HepG2 (cell line): ENCODE measurements at regions not wholly inside any gene's neighbourhood (a gene's known extent, or its start where the extent isn't known, plus 50 kb on each side); places are given as distances from the start of the nearest gene placed in this dataset.

Experiments used
- ATAC-seq: fragments of 200-7000 bp; cut with Tn5 transposase; 3 replicates; pipeline ENCODE4 v1.9.1; 2020; ENCODE audit warnings: mild to moderate bottlenecking, moderate library complexity
- BruUV-seq: library from RNA; stranded (reverse); fragments of 400-500 nt; replicated peaks from 2 replicates; lab custom pipeline; 2021; lab: Mats Ljungman, UMichigan
- CTCF ChIA-PET: fragments of 300-600 bp; formaldehyde crosslinking; extraction: SDS; loops from one replicate; lab custom pipeline; 2021; ENCODE audit warnings: low total read pairs, inconsistent platforms, low intra/inter-chr PET ratio; lab: Yijun Ruan, JAX
- POLR2A ChIA-PET: fragments of 350-600 bp; sonication (Branson Sonifier 250); formaldehyde crosslinking; loops from one replicate; lab custom pipeline; 2020; ENCODE audit warnings: antibody characterized with exemption, inconsistent platforms; lab: Yijun Ruan, JAX
- DNase-seq: peaks from one replicate; pipeline ENCODE4 v3.0.0-alpha.2; 2015; ENCODE audit warnings: low spot score
- FAIRE-seq: peaks from 3 replicates; lab custom pipeline; 2011; peaks lifted over from hg19 to GRCh38; lab: Jason Lieb, UNC
- H2AFZ ChIP-seq: one replicate; pipeline ENCODE4 v1.6.1; 2011; ENCODE audit warnings: low read length, inconsistent platforms
- H3K27ac ChIP-seq: fragments of 300-600 bp; 3 replicates; pipeline ENCODE4 v1.8.0; 2011; ENCODE audit warnings: mixed run types, mild to moderate bottlenecking, mixed read lengths, low read length, inconsistent platforms; ENCODE audit not compliant: insufficient read depth; ENCODE audit errors: extremely low read length
- H3K27me3 ChIP-seq, 2 experiments: fragments of 200-600 bp in 1 of 2; 2 replicates in 1 of 2; 3 replicates in 1 of 2; pipeline versions ENCODE4 v1.6.0 to v1.8.0; 2011; ENCODE audit warnings: low read length in 2 of 2, mild to moderate bottlenecking in 2 of 2, moderate library complexity in 2 of 2, inconsistent platforms in 1 of 2; ENCODE audit not compliant: insufficient read depth in 2 of 2, control insufficient read depth in 1 of 2
- H3K36me3 ChIP-seq, 2 experiments: fragments of 200-600 bp in 1 of 2; replicated peaks in 1 of 2; 2 replicates in 1 of 2; 3 replicates in 1 of 2; pipeline versions ENCODE4 v1.5.1 to v1.8.0; 2011; ENCODE audit warnings: low read length in 2 of 2, inconsistent platforms in 1 of 2; ENCODE audit not compliant: insufficient read depth in 2 of 2, control insufficient read depth in 1 of 2
- H3K4me1 ChIP-seq: 2 replicates; pipeline ENCODE4 v1.5.1; 2012; ENCODE audit warnings: low read length, inconsistent platforms; ENCODE audit not compliant: insufficient read depth
- H3K4me2 ChIP-seq: 2 replicates; pipeline ENCODE4 v1.6.0; 2011; ENCODE audit warnings: low read depth, low read length, inconsistent platforms
- H3K4me3 ChIP-seq, 3 experiments: fragments of 200-600 bp in 1 of 3; sonication (generic), shearing (Covaris generic) in 1 of 3; replicated peaks in 1 of 3; 2 replicates each; pipeline ENCODE4 v1.5.1; 2011 to 2016; ENCODE audit warnings: low read length in 3 of 3, inconsistent platforms in 2 of 3, low read depth in 2 of 3, mild to moderate bottlenecking in 2 of 3, control low read depth in 1 of 3, mixed read lengths in 1 of 3; ENCODE audit not compliant: insufficient read depth in 1 of 3
- H3K79me2 ChIP-seq: one replicate; pipeline ENCODE4 v1.6.1; 2011; ENCODE audit warnings: low read length, inconsistent platforms; ENCODE audit not compliant: insufficient read depth
- H3K9ac ChIP-seq: 2 replicates; pipeline ENCODE4 v1.6.0; 2011; ENCODE audit warnings: mild to moderate bottlenecking, low read depth, low read length, inconsistent platforms; ENCODE audit not compliant: insufficient read depth
- H3K9me3 ChIP-seq: 2 replicates; pipeline ENCODE4 v1.5.1; 2012; ENCODE audit warnings: mild to moderate bottlenecking, low read length
- H4K20me1 ChIP-seq: 2 replicates; pipeline ENCODE4 v1.6.0; 2011; ENCODE audit warnings: inconsistent platforms, mild to moderate bottlenecking, low read length, moderate library complexity; ENCODE audit not compliant: insufficient read depth
- ATF5 ChIP-seq: sonication (generic); formaldehyde crosslinking; IDR thresholded peaks from 2 replicates; pipeline ENCODE4 v1.4.0; 2020; ENCODE audit warnings: mild to moderate bottlenecking, low read depth, missing genetic modification reagents
- HHEX ChIP-seq: IDR thresholded peaks from 2 replicates; pipeline ENCODE4 v1.6.1; 2016; ENCODE audit warnings: control low read depth
- JUND ChIP-seq: sonication (generic); formaldehyde crosslinking; IDR thresholded peaks from 2 replicates; pipeline ENCODE4 v1.8.0; 2022; ENCODE audit warnings: mild to moderate bottlenecking, missing genetic modification reagents
- MTA1 ChIP-seq: sonication (generic); formaldehyde crosslinking; IDR thresholded peaks from 2 replicates; pipeline ENCODE4 v1.4.0; 2020; ENCODE audit warnings: missing genetic modification reagents, mild to moderate bottlenecking, borderline replicate concordance
- MTERF4 ChIP-seq: sonication (generic); formaldehyde crosslinking; IDR thresholded peaks from 2 replicates; pipeline ENCODE4 v1.8.0; 2023; ENCODE audit warnings: mild to moderate bottlenecking, missing genetic modification reagents
- PCBP1 ChIP-seq: fragments of 200-400 bp; formaldehyde crosslinking; IDR thresholded peaks from 2 replicates; pipeline ENCODE4 v1.6.1; 2017; ENCODE audit warnings: mild to moderate bottlenecking, low read depth, low read length, borderline replicate concordance
- POLR2A ChIP-seq, 2 experiments: IDR thresholded peaks; 2 replicates each; pipeline ENCODE4 v1.6.1; 2011; ENCODE audit warnings: low read depth in 2 of 2, low read length in 2 of 2, mild to moderate bottlenecking in 1 of 2, moderate library complexity in 1 of 2; ENCODE audit not compliant: insufficient read depth in 1 of 2
- TFAP4 ChIP-seq: sonication (generic); IDR thresholded peaks from 2 replicates; pipeline ENCODE4 v1.6.1; 2016; ENCODE audit warnings: low read depth, borderline replicate concordance
- UBTF ChIP-seq: sonication (generic); formaldehyde crosslinking; IDR thresholded peaks from 2 replicates; pipeline ENCODE4 v1.4.0; 2020; ENCODE audit warnings: mild to moderate bottlenecking, missing genetic modification reagents
- ZBTB33 ChIP-seq: sonication (generic); formaldehyde crosslinking; IDR thresholded peaks from 2 replicates; pipeline ENCODE4 v1.4.0; 2020; ENCODE audit warnings: missing genetic modification reagents
- ZFP37 ChIP-seq: sonication (generic); formaldehyde crosslinking; IDR thresholded peaks from 2 replicates; pipeline ENCODE4 v1.4.0; 2020; ENCODE audit warnings: missing genetic modification reagents, borderline replicate concordance
- ZNF260 ChIP-seq: sonication (generic); formaldehyde crosslinking; IDR thresholded peaks from 2 replicates; pipeline ENCODE4 v1.4.0; 2020; ENCODE audit warnings: missing genetic modification reagents, low read depth, mild to moderate bottlenecking, borderline replicate concordance
- ZNF280D ChIP-seq: sonication (generic); formaldehyde crosslinking; IDR thresholded peaks from 2 replicates; pipeline ENCODE4 v1.5.1; 2020; ENCODE audit warnings: mild to moderate bottlenecking, missing genetic modification reagents
- ZNF296 ChIP-seq: sonication (generic); formaldehyde crosslinking; conservative IDR thresholded peaks from 2 replicates; pipeline ENCODE4 v1.5.0; 2020; ENCODE audit warnings: mild to moderate bottlenecking, missing genetic modification reagents
- WGBS: methylation state at CpG from one replicate; pipeline ENCODE4 v1.1.6; 2017; ENCODE audit warnings: low lambda C conversion rate; 5-methylcytosine and 5-hydroxymethylcytosine counted together
- in situ Hi-C: cut with HindIII; loops from 2 replicates; pipeline ENCODE4 v1.10.0; 2017; ENCODE audit warnings: low pct_unique_long_range_greater_than_20kb; ENCODE audit not compliant: extremely low pct_ligation_motif_present
- intact Hi-C: fragments of 100-400 bp; cut with micrococcal nuclease; formaldehyde crosslinking; loops from one replicate; pipeline ENCODE4 v1.10.0; 2022; ENCODE audit not compliant: unreplicated experiment

GRCh38 chr13:105787632-105788031 is 747.8 kb downstream of the EFNB2 start (continued):
- no peak for TF ChIP-seq JUND (CRISPR knock-in tag)
- TF ChIP-seq, all 625 proteins: peak for 0

GRCh38 chr13:105785436-105785835 is 750.0 kb downstream of the EFNB2 start:
- POLR2A ChIA-PET = no interaction called here
- DNase-seq (no peak), ATAC-seq (no peak), FAIRE-seq (no peak)
- in situ Hi-C loops = no loop called here
- no TSS peak for BruUV-seq
- CTCF ChIA-PET = no interaction called here
- no peak overlapping the region for H3K9ac ChIP-seq
- no peak overlapping the region for H2AFZ ChIP-seq
- H3K27me3 ChIP-seq = no peaks in the 10 kb centered on the region
- no peak overlapping the region for H3K27ac ChIP-seq
- WGBS = 0% methylated on average over 2 of the region's 2 CpGs
- intact Hi-C loops = no loop called here
- H3K4me2 ChIP-seq = no peak overlapping the region
- H3K4me1 ChIP-seq = no peaks in the 10 kb centered on the region
- H3K79me2 ChIP-seq = no peaks in the 10 kb centered on the region
- no peak overlapping the region for H3K4me3 ChIP-seq
- H4K20me1 ChIP-seq = no peaks in the 10 kb centered on the region
- H3K9me3 ChIP-seq = peaks cover 59% of the 10 kb centered on the region
- H3K36me3 ChIP-seq = no peaks in the 10 kb centered on the region
- no peak for TF ChIP-seq POLR2A (IDR thresholded peaks at IDR 0.05; ENCODE audit: insufficient read depth in 1 of 2, low read depth in 2 of 2, low read length in 2 of 2)
- no peak for TF ChIP-seq MTERF4 (CRISPR knock-in tag)
- TF ChIP-seq ZBTB33 (CRISPR knock-in tag) = no peak
- no peak for TF ChIP-seq ZNF296
- TF ChIP-seq ZNF260 (CRISPR knock-in tag) = no peak
- no peak for TF ChIP-seq UBTF (CRISPR knock-in tag)
- TF ChIP-seq HHEX (CRISPR knock-in tag) = no peak
- no peak for TF ChIP-seq ATF5
- TF ChIP-seq PCBP1 = no peak
- TF ChIP-seq ZNF280D (CRISPR knock-in tag) = no peak
- TF ChIP-seq TFAP4 = no peak
- TF ChIP-seq ZFP37 = no peak
- no peak for TF ChIP-seq MTA1 (CRISPR knock-in tag)
